Astrocyte (in vitro differentiated cells and primary cell): ENCODE measurements at regions not wholly inside any gene's neighbourhood (a gene's known extent, or its start where the extent isn't known, plus 50 kb on each side); places are given as distances from the start of the nearest gene placed in this dataset.

ENCODE experiments used
- DNase-seq: peaks from one replicate; pipeline ENCODE4 v3.0.0-alpha.2; 2010; ENCODE audit warnings: low read depth
- FAIRE-seq: peaks from 2 replicates; lab custom pipeline; 2011; peaks lifted over from hg19 to GRCh38; lab: Jason Lieb, UNC
- H2AFZ ChIP-seq: 2 replicates; pipeline ENCODE4 v1.6.0; 2012; ENCODE audit warnings: low read depth, low read length, inconsistent platforms
- H3K27ac ChIP-seq: 2 replicates; pipeline ENCODE4 v1.5.1; 2011; ENCODE audit warnings: low read depth, low read length, inconsistent platforms
- H3K27me3 ChIP-seq: 2 replicates; pipeline ENCODE4 v1.6.0; 2011; ENCODE audit warnings: low read length, inconsistent platforms; ENCODE audit not compliant: insufficient read depth
- H3K36me3 ChIP-seq: 2 replicates; pipeline ENCODE4 v1.5.1; 2011; ENCODE audit warnings: low read length, inconsistent platforms; ENCODE audit not compliant: insufficient read depth
- H3K4me1 ChIP-seq: 2 replicates; pipeline ENCODE4 v1.5.1; 2011; ENCODE audit warnings: low read length, inconsistent platforms; ENCODE audit not compliant: insufficient read depth
- H3K4me2 ChIP-seq: 2 replicates; pipeline ENCODE4 v1.6.0; 2012; ENCODE audit warnings: low read length, inconsistent platforms
- H3K4me3 ChIP-seq: 2 replicates; pipeline ENCODE4 v1.5.1; 2011; ENCODE audit warnings: low read depth, mild to moderate bottlenecking, low read length, inconsistent platforms; ENCODE audit not compliant: insufficient read depth
- H3K79me2 ChIP-seq: 2 replicates; pipeline ENCODE4 v1.6.0; 2012; ENCODE audit warnings: mild to moderate bottlenecking, low read length, inconsistent platforms; ENCODE audit not compliant: insufficient read depth
- H3K9ac ChIP-seq: 2 replicates; pipeline ENCODE4 v1.6.0; 2012; ENCODE audit warnings: mild to moderate bottlenecking, low read length, inconsistent platforms
- H3K9me3 ChIP-seq: 2 replicates; pipeline ENCODE4 v1.5.1; 2012; ENCODE audit warnings: low read depth, mild to moderate bottlenecking, low read length, inconsistent platforms; ENCODE audit not compliant: insufficient read depth
- H4K20me1 ChIP-seq: 2 replicates; pipeline ENCODE4 v1.6.0; 2012; ENCODE audit warnings: low read length, inconsistent platforms; ENCODE audit not compliant: insufficient read depth
- H3K27ac Mint-ChIP-seq: one replicate; pipeline ENCODE4 v1.8.0; 2021; ENCODE audit warnings: mild to moderate bottlenecking, mixed read lengths; ENCODE audit not compliant: unreplicated experiment
- H3K27me3 Mint-ChIP-seq: one replicate; pipeline ENCODE4 v1.8.0; 2021; ENCODE audit warnings: low read depth, mixed read lengths; ENCODE audit not compliant: unreplicated experiment
- H3K36me3 Mint-ChIP-seq: one replicate; pipeline ENCODE4 v1.8.0; 2021; ENCODE audit warnings: low read depth, mixed read lengths; ENCODE audit not compliant: unreplicated experiment
- H3K4me1 Mint-ChIP-seq: one replicate; pipeline ENCODE4 v1.8.0; 2021; ENCODE audit warnings: low read depth, mixed read lengths; ENCODE audit not compliant: unreplicated experiment
- H3K4me3 Mint-ChIP-seq: one replicate; pipeline ENCODE4 v1.8.0; 2021; ENCODE audit warnings: mild to moderate bottlenecking, moderate library complexity, mixed read lengths; ENCODE audit not compliant: unreplicated experiment
- H3K9me3 Mint-ChIP-seq: one replicate; pipeline ENCODE4 v1.8.0; 2021; ENCODE audit warnings: mild to moderate bottlenecking, mixed read lengths; ENCODE audit not compliant: unreplicated experiment
- EZH2 ChIP-seq: IDR thresholded peaks from 2 replicates; pipeline ENCODE4 v1.6.1; 2012; ENCODE audit warnings: mild to moderate bottlenecking, low read length, inconsistent platforms; ENCODE audit not compliant: insufficient read depth
- TF ChIP-seq, protein P1 (sequence below): IDR thresholded peaks from 2 replicates; pipeline ENCODE4 v1.5.1; 2011; ENCODE audit warnings: low read depth, mild to moderate bottlenecking, inconsistent platforms, low read length, moderate library complexity; ENCODE audit not compliant: insufficient read depth

- Mint-ChIP-seq H3K4me1 (no peaks in the 10 kb centered on the region), H3K27ac (no peak overlapping the region), H3K27me3 (no peaks in the 10 kb centered on the region), H3K4me3 (no peak overlapping the region), H3K36me3 (no peaks in the 10 kb centered on the region), H3K9me3 (no peaks in the 10 kb centered on the region)
- Histone ChIP-seq H3K4me1 (no peaks in the 10 kb centered on the region), H3K4me3 (no peak overlapping the region), H3K9ac (no peak overlapping the region), H3K36me3 (no peaks in the 10 kb centered on the region), H3K4me2 (no peak overlapping the region), H3K9me3 (no peaks in the 10 kb centered on the region), H2AFZ (no peak overlapping the region), H4K20me1 (no peaks in the 10 kb centered on the region), H3K79me2 (no peaks in the 10 kb centered on the region), H3K27me3 (no peaks in the 10 kb centered on the region), H3K27ac (no peak overlapping the region)
- no peak for FAIRE-seq
- DNase-seq = peak; percentile 8
- TF ChIP-seq, protein P1, sequence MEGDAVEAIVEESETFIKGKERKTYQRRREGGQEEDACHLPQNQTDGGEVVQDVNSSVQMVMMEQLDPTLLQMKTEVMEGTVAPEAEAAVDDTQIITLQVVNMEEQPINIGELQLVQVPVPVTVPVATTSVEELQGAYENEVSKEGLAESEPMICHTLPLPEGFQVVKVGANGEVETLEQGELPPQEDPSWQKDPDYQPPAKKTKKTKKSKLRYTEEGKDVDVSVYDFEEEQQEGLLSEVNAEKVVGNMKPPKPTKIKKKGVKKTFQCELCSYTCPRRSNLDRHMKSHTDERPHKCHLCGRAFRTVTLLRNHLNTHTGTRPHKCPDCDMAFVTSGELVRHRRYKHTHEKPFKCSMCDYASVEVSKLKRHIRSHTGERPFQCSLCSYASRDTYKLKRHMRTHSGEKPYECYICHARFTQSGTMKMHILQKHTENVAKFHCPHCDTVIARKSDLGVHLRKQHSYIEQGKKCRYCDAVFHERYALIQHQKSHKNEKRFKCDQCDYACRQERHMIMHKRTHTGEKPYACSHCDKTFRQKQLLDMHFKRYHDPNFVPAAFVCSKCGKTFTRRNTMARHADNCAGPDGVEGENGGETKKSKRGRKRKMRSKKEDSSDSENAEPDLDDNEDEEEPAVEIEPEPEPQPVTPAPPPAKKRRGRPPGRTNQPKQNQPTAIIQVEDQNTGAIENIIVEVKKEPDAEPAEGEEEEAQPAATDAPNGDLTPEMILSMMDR = no peak
- no peak for TF ChIP-seq EZH2
Measured at GRCh38 chr2:51420511-51420910, 388.6 kb upstream of the NRXN1 start.

GRCh38 chr2:51413726-51414125 is 381.8 kb upstream of the NRXN1 start:
- Mint-ChIP-seq H3K27ac (peak overlapping the region; percentile 55), H3K27me3 (no peaks in the 10 kb centered on the region), H3K9me3 (no peaks in the 10 kb centered on the region), H3K4me1 (peaks cover 10% of the 10 kb centered on the region), H3K4me3 (no peak overlapping the region), H3K36me3 (no peaks in the 10 kb centered on the region)
- FAIRE-seq = no peak
- H3K9ac ChIP-seq = no peak overlapping the region
- TF ChIP-seq EZH2 = no peak
- TF ChIP-seq, protein P1 = no peak
- H4K20me1 ChIP-seq = no peaks in the 10 kb centered on the region
- H3K9me3 ChIP-seq = no peaks in the 10 kb centered on the region
- no peaks in the 10 kb centered on the region for H3K36me3 ChIP-seq
- no peak overlapping the region for H3K4me2 ChIP-seq
- H3K27ac ChIP-seq = no peak overlapping the region
- no peaks in the 10 kb centered on the region for H3K79me2 ChIP-seq
- no peaks in the 10 kb centered on the region for H3K4me1 ChIP-seq
- H3K4me3 ChIP-seq = no peak overlapping the region
- no peaks in the 10 kb centered on the region for H3K27me3 ChIP-seq
- DNase-seq = peak; percentile 44
- no peak overlapping the region for H2AFZ ChIP-seq

- H3K79me2 ChIP-seq = no peaks in the 10 kb centered on the region
- Mint-ChIP-seq H3K27ac (no peak overlapping the region), H3K36me3 (no peaks in the 10 kb centered on the region), H3K4me1 (peaks cover 16% of the 10 kb centered on the region), H3K27me3 (no peaks in the 10 kb centered on the region), H3K9me3 (no peaks in the 10 kb centered on the region), H3K4me3 (no peak overlapping the region)
- no peaks in the 10 kb centered on the region for H3K27me3 ChIP-seq
- H3K4me1 ChIP-seq = no peaks in the 10 kb centered on the region
- H3K27ac ChIP-seq = no peak overlapping the region
- no peak overlapping the region for H3K4me2 ChIP-seq
- TF ChIP-seq, protein P1 = no peak
- TF ChIP-seq EZH2 = no peak
- H3K4me3 ChIP-seq = no peak overlapping the region
- no peaks in the 10 kb centered on the region for H3K36me3 ChIP-seq
- H3K9me3 ChIP-seq = no peaks in the 10 kb centered on the region
- no peaks in the 10 kb centered on the region for H4K20me1 ChIP-seq
- FAIRE-seq (no peak), DNase-seq (peak; percentile 7)
- H2AFZ ChIP-seq = no peak overlapping the region
- H3K9ac ChIP-seq = no peak overlapping the region
Measured at GRCh38 chr2:51410331-51410730, 378.4 kb upstream of the NRXN1 start.
